Duodenal mucosa (tissue), 2 donors: ENCODE measurements at regions not wholly inside any gene's neighbourhood (a gene's known extent, or its start where the extent isn't known, plus 50 kb on each side); places are given as distances from the start of the nearest gene placed in this dataset.
"Not testable (repeated sequence)": the region's sequence is repeated elsewhere in the genome, so short reads cannot be mapped to it uniquely, and the experiment has no call there.

Experiments used
- H3K27ac ChIP-seq: one replicate; pipeline ENCODE4 v1.7.0; 2013; ENCODE audit warnings: low read depth, low read length
- H3K27me3 ChIP-seq, 2 donors: one replicate each; pipeline ENCODE4 v1.7.0; 2013; ENCODE audit warnings: low read length in 2 of 2, control low read depth in 1 of 2; ENCODE audit not compliant: insufficient read depth in 2 of 2, control insufficient read depth in 1 of 2
- H3K36me3 ChIP-seq, 2 donors: one replicate each; pipeline ENCODE4 v1.7.0; 2013; ENCODE audit warnings: low read length in 2 of 2, control low read depth in 1 of 2; ENCODE audit not compliant: insufficient read depth in 2 of 2, control insufficient read depth in 1 of 2
- H3K4me1 ChIP-seq, 2 donors: one replicate each; pipeline ENCODE4 v1.7.0; 2013; ENCODE audit warnings: low read length in 2 of 2, control low read depth in 1 of 2; ENCODE audit not compliant: insufficient read depth in 2 of 2, control insufficient read depth in 1 of 2
- H3K4me3 ChIP-seq, 2 donors: one replicate each; pipeline ENCODE4 v1.7.0; 2013; ENCODE audit warnings: low read length in 2 of 2, low read depth in 1 of 2
- H3K9ac ChIP-seq, 2 donors: one replicate each; pipeline ENCODE4 v1.7.0; 2013; ENCODE audit warnings: low read length in 2 of 2, low read depth in 1 of 2
- H3K9me3 ChIP-seq, 2 donors: one replicate each; pipeline ENCODE4 v1.7.0; 2013; ENCODE audit warnings: low read length in 2 of 2, control low read depth in 1 of 2; ENCODE audit not compliant: control insufficient read depth in 1 of 2

GRCh38 chrX:110511238-110511637 is 152.6 kb downstream of the RTL9 start:
- Histone ChIP-seq H3K27ac (no peak overlapping the region), H3K36me3 (no peaks in the 10 kb centered on the region), H3K27me3 (no peaks in the 10 kb centered on the region), H3K9me3 (no peaks in the 10 kb centered on the region), H3K4me1 (no peaks in the 10 kb centered on the region), H3K4me3 (no peak overlapping the region), H3K9ac (no peak overlapping the region)

DNA sequence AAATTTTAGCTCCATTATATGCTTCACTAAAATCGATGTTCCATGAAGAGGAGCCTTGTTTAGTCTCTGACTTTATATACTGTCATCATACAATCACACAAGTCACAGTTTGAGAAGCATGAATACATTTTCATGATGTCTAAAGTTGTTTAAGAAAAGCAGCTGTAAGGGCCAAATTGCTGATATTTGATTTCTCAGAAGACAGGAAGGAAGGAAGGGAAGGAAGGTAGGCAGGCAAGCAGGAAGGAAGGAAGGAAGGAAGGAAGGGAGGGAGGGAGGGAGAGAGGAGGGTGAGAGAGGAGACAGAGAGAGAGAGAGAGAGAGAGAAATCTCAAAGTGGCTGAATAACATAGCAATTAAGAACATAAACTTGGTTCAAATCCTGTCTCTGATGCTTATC is 153.7 kb downstream of the RTL9 start:
- Histone ChIP-seq H3K36me3 (no peaks in the 10 kb centered on the region), H3K27ac (no peak overlapping the region), H3K4me3 (no peak overlapping the region), H3K9me3 (no peaks in the 10 kb centered on the region), H3K9ac (no peak overlapping the region), H3K4me1 (no peaks in the 10 kb centered on the region), H3K27me3 (no peaks in the 10 kb centered on the region)

DNA sequence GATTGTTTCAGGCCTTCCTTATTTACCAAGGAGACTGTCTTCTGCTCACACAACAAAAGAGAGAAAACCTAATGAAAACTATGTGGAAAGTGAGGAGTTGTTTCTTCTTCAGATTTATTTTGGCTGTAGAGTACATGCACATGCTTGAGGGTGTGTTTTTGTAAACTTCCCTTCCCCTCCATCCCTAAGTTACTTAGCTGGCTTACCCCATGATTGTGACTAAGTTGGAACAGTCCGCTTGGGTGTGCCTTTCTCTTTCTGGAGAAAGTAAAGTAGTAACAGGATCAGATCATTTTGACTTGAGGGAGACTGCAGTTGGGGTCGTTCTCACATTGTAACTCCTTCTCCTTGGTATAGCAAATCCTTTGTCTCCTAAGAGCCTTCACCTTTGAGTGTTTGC is 155.9 kb downstream of the RTL9 start:
- H3K9me3 ChIP-seq: no peaks in the 10 kb centered on the region
- H3K4me3 ChIP-seq: no peak overlapping the region
- no peaks in the 10 kb centered on the region for H3K36me3 ChIP-seq
- H3K27ac ChIP-seq: no peak overlapping the region
- no peak overlapping the region for H3K9ac ChIP-seq
- no peaks in the 10 kb centered on the region for H3K27me3 ChIP-seq
- H3K4me1 ChIP-seq: no peaks in the 10 kb centered on the region

DNA sequence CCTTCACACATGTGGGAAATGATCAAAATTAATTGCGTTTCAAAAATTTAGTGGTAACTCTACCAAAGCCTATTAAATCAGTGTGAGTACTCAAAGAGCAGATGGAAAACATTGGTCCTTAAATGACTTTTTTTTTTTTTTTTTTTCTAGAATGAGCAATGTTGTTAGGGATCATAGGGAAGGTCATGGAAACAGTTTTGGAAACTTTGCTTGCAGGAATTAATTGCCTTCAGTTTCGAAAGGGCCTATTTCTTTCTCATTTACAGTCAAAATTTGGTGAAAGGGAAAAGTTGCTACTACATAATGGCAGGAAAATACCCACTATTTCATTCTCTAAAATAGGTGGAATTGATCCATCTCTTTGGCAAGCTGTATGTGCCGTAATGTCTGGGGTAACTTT is 160.9 kb downstream of the RTL9 start:
- H3K4me1 ChIP-seq: no peaks in the 10 kb centered on the region
- no peaks in the 10 kb centered on the region for H3K36me3 ChIP-seq
- H3K4me3 ChIP-seq: no peak overlapping the region
- no peaks in the 10 kb centered on the region for H3K27me3 ChIP-seq
- H3K9ac ChIP-seq: no peak overlapping the region
- no peak overlapping the region for H3K27ac ChIP-seq
- H3K9me3 ChIP-seq: no peaks in the 10 kb centered on the region

- H3K9me3 ChIP-seq: no peaks in the 10 kb centered on the region
- no peak overlapping the region for H3K4me3 ChIP-seq
- no peak overlapping the region for H3K27ac ChIP-seq
- H3K27me3 ChIP-seq: no peaks in the 10 kb centered on the region
- H3K4me1 ChIP-seq: no peaks in the 10 kb centered on the region
- no peak overlapping the region for H3K9ac ChIP-seq
- H3K36me3 ChIP-seq: no peaks in the 10 kb centered on the region
Observed at GRCh38 chrX:110519906-110520452, 161.3 kb downstream of the RTL9 start.

DNA sequence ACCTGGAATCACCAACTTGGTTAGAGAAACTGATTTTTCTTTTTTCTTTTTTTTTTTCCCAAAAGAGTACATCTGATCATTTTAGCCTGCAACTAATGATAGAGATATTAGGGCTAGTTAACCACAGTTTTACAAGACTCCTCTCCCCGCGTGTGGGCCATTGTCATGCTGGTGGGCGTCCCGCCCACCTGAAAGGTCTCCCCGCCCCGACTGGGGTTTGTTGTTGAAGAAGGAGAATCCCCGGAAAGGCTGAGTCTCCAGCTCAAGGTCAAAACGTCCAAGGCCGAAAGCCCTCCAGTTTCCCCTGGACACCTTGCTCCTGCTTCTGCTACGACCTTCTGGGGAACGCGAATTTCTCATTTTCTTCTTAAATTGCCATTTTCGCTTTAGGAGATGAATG is 162.0 kb downstream of the RTL9 start:
- not testable (repeated sequence) for H3K36me3 ChIP-seq, H3K9ac ChIP-seq, H3K27me3 ChIP-seq, H3K4me1 ChIP-seq, H3K9me3 ChIP-seq, H3K4me3 ChIP-seq, H3K27ac ChIP-seq

DNA sequence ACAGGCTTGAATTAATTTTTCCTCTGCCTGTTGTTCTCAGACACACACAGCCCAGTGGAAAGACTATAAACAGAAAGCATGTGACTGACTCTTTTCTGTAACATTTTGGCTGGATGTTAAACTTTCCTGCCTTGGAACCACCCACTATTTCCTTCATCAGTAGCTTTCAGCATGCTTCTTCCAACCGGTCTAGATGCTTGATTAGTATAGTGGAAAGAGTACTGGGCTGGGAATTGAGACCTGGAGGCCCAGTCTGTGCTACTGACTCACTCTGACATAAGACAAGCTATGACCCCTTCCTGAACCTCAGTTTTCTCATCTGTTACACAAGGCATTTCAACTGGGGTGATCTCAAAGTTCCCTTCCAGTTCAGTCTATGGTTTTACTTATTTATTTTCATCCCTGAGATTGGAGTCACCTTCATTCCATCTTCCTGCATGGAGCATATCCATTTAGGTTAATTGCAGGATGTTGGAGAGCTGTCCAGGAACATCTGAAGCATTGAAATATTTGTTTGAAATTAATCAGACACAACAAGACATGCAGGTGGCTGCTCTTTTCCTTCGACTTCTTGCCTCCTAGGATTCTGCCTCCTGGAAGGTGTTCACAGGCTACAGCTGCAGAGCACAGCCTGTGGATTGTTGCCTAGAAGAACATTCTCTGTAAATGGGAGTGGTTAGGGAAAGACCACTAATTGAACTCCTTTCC is 173.4 kb downstream of the RTL9 start:
- no peaks in the 10 kb centered on the region for H3K4me1 ChIP-seq
- H3K27ac ChIP-seq: no peak overlapping the region
- H3K9me3 ChIP-seq: no peaks in the 10 kb centered on the region
- no peaks in the 10 kb centered on the region for H3K36me3 ChIP-seq
- H3K27me3 ChIP-seq: no peaks in the 10 kb centered on the region
- H3K4me3 ChIP-seq: no peak overlapping the region
- H3K9ac ChIP-seq: no peak overlapping the region

- Histone ChIP-seq H3K27me3 (no peaks in the 10 kb centered on the region), H3K9ac (no peak overlapping the region), H3K27ac (no peak overlapping the region), H3K4me3 (no peak overlapping the region), H3K9me3 (no peaks in the 10 kb centered on the region), H3K36me3 (no peaks in the 10 kb centered on the region), H3K4me1 (no peaks in the 10 kb centered on the region)
Observed at GRCh38 chrX:110532581-110532931, 173.9 kb downstream of the RTL9 start.

GRCh38 chrX:110536816-110537215 is 178.2 kb downstream of the RTL9 start:
- no peak overlapping the region for H3K9ac ChIP-seq
- H3K36me3 ChIP-seq: no peaks in the 10 kb centered on the region
- no peaks in the 10 kb centered on the region for H3K27me3 ChIP-seq
- no peak overlapping the region for H3K27ac ChIP-seq
- H3K4me1 ChIP-seq: no peaks in the 10 kb centered on the region
- H3K4me3 ChIP-seq: no peak overlapping the region
- H3K9me3 ChIP-seq: no peaks in the 10 kb centered on the region

DNA sequence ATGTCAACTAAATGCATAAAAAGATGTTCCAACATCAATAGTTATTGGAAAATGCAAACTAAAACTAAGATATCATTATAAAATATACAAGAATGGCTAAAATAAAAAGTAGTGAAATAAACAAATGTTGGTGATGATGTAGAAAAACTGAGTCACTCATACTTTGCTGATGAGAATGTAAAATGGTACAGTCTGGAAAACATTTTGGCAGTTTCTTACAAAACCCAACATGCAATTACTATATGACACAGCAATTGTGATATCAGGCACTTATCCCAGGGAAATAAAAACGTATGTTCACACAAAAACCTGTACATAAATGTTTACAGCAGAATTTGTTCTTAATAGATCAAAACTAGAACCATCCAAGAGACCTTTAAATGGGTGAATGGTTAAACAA is 182.6 kb downstream of the RTL9 start:
- no peaks in the 10 kb centered on the region for H3K36me3 ChIP-seq
- no peak overlapping the region for H3K9ac ChIP-seq
- H3K4me1 ChIP-seq: no peaks in the 10 kb centered on the region
- H3K4me3 ChIP-seq: no peak overlapping the region
- no peaks in the 10 kb centered on the region for H3K27me3 ChIP-seq
- no peak overlapping the region for H3K27ac ChIP-seq
- no peaks in the 10 kb centered on the region for H3K9me3 ChIP-seq

- not testable (repeated sequence) for H3K9me3 ChIP-seq, H3K9ac ChIP-seq, H3K4me1 ChIP-seq, H3K4me3 ChIP-seq, H3K36me3 ChIP-seq, H3K27ac ChIP-seq, H3K27me3 ChIP-seq
Observed at GRCh38 chrX:110550854-110551253, 192.2 kb downstream of the RTL9 start.
